Nephron progenitor cell (in vitro differentiated cells): ENCODE measurements at regions not wholly inside any gene's neighbourhood (a gene's known extent, or its start where the extent isn't known, plus 50 kb on each side); places are given as distances from the start of the nearest gene placed in this dataset.
"Not testable (repeated sequence)": the region's sequence is repeated elsewhere in the genome, so short reads cannot be mapped to it uniquely, and the experiment has no call there.

Experiments used
- DNase-seq: peaks from one replicate; pipeline ENCODE4 v3.0.0; 2021
- H3K27ac Mint-ChIP-seq: 2 replicates; pipeline ENCODE4 v1.8.0; 2021; ENCODE audit warnings: mild to moderate bottlenecking, moderate library complexity, mixed read lengths
- H3K27me3 Mint-ChIP-seq: 2 replicates; pipeline ENCODE4 v1.8.0; 2021; ENCODE audit warnings: mild to moderate bottlenecking, low read depth, mixed read lengths; ENCODE audit not compliant: poor library complexity
- H3K36me3 Mint-ChIP-seq: 2 replicates; pipeline ENCODE4 v1.8.0; 2021; ENCODE audit warnings: low read depth, mixed read lengths
- H3K4me1 Mint-ChIP-seq: 2 replicates; pipeline ENCODE4 v1.8.0; 2021; ENCODE audit warnings: mixed read lengths
- H3K4me3 Mint-ChIP-seq: 2 replicates; pipeline ENCODE4 v1.8.0; 2021; ENCODE audit warnings: mild to moderate bottlenecking, moderate library complexity, mixed read lengths
- H3K9me3 Mint-ChIP-seq: 2 replicates; pipeline ENCODE4 v1.8.0; 2021; ENCODE audit warnings: mild to moderate bottlenecking, moderate library complexity, mixed read lengths
- TF ChIP-seq, protein P1 (sequence below): fragments of 200-600 bp; sonication (generic); IDR thresholded peaks from 2 replicates; pipeline ENCODE4 v1.5.0; 2021; ENCODE audit warnings: antibody characterized with exemption

DNA sequence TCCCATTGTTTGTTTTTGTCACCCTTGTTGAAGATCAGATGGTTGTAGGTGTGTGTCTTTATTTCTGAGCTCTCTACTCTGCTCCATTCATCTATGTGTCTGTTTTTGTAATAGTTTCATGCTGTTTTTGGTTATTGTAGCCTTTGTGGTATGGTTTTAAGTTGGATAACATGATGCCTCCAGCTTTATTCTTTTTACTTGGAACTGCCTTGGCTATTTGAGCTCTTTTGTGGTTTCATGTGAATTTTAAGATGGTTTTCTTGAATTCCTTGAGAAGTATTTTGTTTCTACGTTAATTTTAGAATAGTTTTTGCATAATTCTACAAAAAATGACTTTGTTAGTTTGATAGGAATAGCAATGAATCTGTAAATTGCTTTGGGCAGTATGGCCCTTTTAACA is 170.0 kb upstream of the IGFBP3 start:
- TF ChIP-seq, protein P1, sequence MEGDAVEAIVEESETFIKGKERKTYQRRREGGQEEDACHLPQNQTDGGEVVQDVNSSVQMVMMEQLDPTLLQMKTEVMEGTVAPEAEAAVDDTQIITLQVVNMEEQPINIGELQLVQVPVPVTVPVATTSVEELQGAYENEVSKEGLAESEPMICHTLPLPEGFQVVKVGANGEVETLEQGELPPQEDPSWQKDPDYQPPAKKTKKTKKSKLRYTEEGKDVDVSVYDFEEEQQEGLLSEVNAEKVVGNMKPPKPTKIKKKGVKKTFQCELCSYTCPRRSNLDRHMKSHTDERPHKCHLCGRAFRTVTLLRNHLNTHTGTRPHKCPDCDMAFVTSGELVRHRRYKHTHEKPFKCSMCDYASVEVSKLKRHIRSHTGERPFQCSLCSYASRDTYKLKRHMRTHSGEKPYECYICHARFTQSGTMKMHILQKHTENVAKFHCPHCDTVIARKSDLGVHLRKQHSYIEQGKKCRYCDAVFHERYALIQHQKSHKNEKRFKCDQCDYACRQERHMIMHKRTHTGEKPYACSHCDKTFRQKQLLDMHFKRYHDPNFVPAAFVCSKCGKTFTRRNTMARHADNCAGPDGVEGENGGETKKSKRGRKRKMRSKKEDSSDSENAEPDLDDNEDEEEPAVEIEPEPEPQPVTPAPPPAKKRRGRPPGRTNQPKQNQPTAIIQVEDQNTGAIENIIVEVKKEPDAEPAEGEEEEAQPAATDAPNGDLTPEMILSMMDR = no peak
- no peak overlapping the region for H3K4me3 Mint-ChIP-seq
- H3K9me3 Mint-ChIP-seq = peaks cover 17% of the 10 kb centered on the region
- H3K27me3 Mint-ChIP-seq = no peaks in the 10 kb centered on the region
- no peaks in the 10 kb centered on the region for H3K36me3 Mint-ChIP-seq
- DNase-seq = no peak
- peaks cover 6% of the 10 kb centered on the region for H3K4me1 Mint-ChIP-seq
- no peak overlapping the region for H3K27ac Mint-ChIP-seq

DNA sequence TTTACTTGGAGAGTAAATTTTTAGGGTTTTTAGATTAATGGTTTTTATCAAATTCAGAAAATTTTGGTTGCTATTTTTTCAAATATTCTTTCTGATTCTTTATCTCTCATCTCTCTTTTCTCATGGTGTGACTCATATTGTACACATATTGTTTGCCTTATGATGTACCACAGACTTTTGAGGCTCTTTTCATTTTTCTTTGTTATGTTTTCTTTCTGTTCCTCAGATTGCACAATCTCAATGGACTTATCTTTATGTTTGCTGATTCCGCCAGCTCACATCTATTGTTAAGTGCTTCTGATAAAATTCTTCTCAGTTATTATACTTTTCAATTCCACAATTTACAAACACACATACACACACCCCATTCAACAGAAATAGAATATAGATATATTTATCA is 168.2 kb upstream of the IGFBP3 start:
- no peaks in the 10 kb centered on the region for H3K36me3 Mint-ChIP-seq
- no peaks in the 10 kb centered on the region for H3K27me3 Mint-ChIP-seq
- H3K27ac Mint-ChIP-seq = no peak overlapping the region
- TF ChIP-seq, protein P1 = no peak
- peaks cover 6% of the 10 kb centered on the region for H3K4me1 Mint-ChIP-seq
- H3K4me3 Mint-ChIP-seq = no peak overlapping the region
- DNase-seq = no peak
- H3K9me3 Mint-ChIP-seq = peaks cover 17% of the 10 kb centered on the region

DNA sequence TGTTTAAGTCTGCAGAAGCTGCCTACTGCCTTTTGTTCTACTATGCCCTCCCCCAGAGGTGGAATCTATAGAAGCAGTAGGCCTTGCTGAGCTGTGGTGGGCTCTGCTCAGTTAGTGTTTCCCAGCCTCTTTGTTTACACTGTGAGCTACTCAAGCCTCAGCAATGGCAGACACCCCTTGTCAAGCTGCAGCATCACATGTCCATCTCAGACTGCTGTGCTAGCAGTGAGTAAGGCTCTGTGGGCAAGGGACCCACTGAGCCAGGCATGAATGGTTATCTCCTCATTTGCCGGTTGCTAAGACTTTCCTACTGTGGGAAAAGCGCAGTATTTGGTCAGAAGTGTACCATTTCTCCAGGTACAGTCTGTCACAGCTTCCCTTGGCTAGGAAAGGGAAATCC is 167.4 kb upstream of the IGFBP3 start:
- not testable (repeated sequence) for H3K4me3 Mint-ChIP-seq, DNase-seq, H3K36me3 Mint-ChIP-seq, H3K27me3 Mint-ChIP-seq, H3K27ac Mint-ChIP-seq, H3K4me1 Mint-ChIP-seq
- peaks cover 17% of the 10 kb centered on the region for H3K9me3 Mint-ChIP-seq

DNA sequence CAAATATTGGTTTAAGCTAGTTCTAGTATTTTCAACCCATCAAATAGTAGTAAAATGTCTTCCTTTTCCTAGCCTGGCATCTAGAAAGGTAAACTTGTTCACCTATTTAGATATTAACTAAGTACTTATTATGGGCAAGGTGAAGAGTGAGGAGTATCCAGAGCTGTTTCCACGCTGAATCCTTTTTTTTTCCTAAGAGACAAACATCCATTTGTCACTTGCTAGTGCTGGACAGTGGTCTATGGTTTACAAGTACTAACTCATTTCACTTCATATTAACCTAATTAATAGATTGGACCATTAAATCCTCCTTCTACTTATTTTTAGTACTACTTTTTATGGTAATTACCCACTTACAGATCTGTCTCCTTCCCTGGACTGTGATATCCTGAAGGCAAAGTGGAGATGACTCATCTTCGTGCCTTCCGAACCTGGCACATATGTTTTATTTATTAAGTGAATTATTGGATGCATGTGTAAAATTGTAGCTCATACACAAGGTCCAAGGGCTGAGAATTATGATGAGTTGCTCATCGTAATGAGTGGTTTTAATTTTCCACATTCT is 159.6 kb upstream of the IGFBP3 start:
- no peak for DNase-seq
- H3K9me3 Mint-ChIP-seq = no peaks in the 10 kb centered on the region
- no peaks in the 10 kb centered on the region for H3K4me1 Mint-ChIP-seq
- TF ChIP-seq, protein P1 = no peak
- H3K36me3 Mint-ChIP-seq = no peaks in the 10 kb centered on the region
- no peak overlapping the region for H3K27ac Mint-ChIP-seq
- peaks cover 9% of the 10 kb centered on the region for H3K27me3 Mint-ChIP-seq
- H3K4me3 Mint-ChIP-seq = no peak overlapping the region

DNA sequence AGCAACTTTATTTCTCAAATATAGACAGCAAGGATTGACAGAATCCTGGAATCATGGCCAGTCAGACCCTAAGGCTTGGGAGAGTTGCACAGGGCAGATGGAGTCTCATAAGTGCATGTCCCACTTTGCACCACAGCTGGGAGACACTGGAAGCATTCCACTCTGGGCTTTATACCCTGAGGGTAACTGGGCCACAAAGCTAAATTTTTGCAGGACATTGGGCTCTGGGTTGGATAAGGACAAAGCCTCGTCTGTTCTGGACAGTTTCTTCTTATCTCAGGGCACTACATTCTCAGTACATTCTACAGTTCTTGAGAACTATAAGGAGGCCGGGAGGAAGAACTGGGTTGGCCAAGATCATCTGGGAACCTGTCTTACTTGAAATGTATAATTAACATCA is 158.3 kb upstream of the IGFBP3 start:
- Mint-ChIP-seq H3K4me1 (no peaks in the 10 kb centered on the region), H3K27me3 (peaks cover 9% of the 10 kb centered on the region), H3K9me3 (no peaks in the 10 kb centered on the region), H3K27ac (no peak overlapping the region), H3K4me3 (no peak overlapping the region), H3K36me3 (no peaks in the 10 kb centered on the region)
- TF ChIP-seq, protein P1 = no peak
- DNase-seq = no peak

DNA sequence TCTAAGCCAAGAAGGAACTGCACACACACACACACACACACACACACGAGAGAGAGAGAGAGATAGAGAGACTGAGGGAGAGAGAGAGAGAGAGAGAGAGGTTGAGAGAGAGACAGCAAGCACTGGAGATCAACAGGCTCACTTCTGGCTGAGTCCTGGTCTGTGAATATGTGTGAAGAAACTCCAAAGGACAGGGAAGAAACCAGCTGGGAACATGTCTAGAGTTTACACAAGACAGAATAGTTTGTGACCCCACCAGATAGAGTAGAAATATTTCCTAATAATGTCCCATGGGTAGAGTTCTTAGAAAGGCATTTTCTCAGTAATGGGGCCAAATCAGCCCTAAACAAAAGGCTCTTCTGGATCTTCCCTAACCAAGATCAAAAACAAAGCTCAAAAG is 155.5 kb upstream of the IGFBP3 start:
- TF ChIP-seq, protein P1 = no peak

More for the DNA sequence above, 155.5 kb upstream of the IGFBP3 start:
- Mint-ChIP-seq H3K4me1 (no peaks in the 10 kb centered on the region), H3K27me3 (peaks cover 16% of the 10 kb centered on the region), H3K9me3 (no peaks in the 10 kb centered on the region), H3K27ac (no peak overlapping the region), H3K4me3 (no peak overlapping the region), H3K36me3 (no peaks in the 10 kb centered on the region)
- no peak for DNase-seq
